OCI-LY1 (cell line): ENCODE measurements at regions not wholly inside any gene's neighbourhood (a gene's known extent, or its start where the extent isn't known, plus 50 kb on each side); places are given as distances from the start of the nearest gene placed in this dataset.

ENCODE experiments used
- H2AFZ ChIP-seq: fragments of 200-600 bp; sonication (generic), shearing (Covaris generic); 2 replicates; pipeline ENCODE4 v1.6.0; 2014; ENCODE audit warnings: antibody characterized with exemption, mild to moderate bottlenecking, low read length
- H3F3A ChIP-seq: fragments of 200-600 bp; sonication (generic), shearing (Covaris generic); 2 replicates; pipeline ENCODE4 v1.6.0; 2014; ENCODE audit warnings: mild to moderate bottlenecking, antibody characterized with exemption, low read length, moderate library complexity; ENCODE audit not compliant: insufficient read depth
- H3K27ac ChIP-seq: fragments of 200-600 bp; sonication (generic); 2 replicates; pipeline ENCODE4 v1.5.1; 2014; ENCODE audit warnings: low read length, mixed run types, mild to moderate bottlenecking, low read depth; ENCODE audit not compliant: poor library complexity, severe bottlenecking
- H3K27me3 ChIP-seq: fragments of 200-600 bp; sonication (generic); 2 replicates; pipeline ENCODE4 v1.6.0; 2014; ENCODE audit warnings: antibody characterized with exemption, mild to moderate bottlenecking, low read length, moderate library complexity; ENCODE audit not compliant: insufficient read depth
- H3K36me3 ChIP-seq: fragments of 200-600 bp; sonication (generic); 2 replicates; pipeline ENCODE4 v1.6.1; 2014; ENCODE audit warnings: mild to moderate bottlenecking, antibody characterized with exemption, low read length, moderate library complexity, mixed read lengths; ENCODE audit not compliant: insufficient read depth
- H3K4me1 ChIP-seq: fragments of 200-600 bp; sonication (generic); 2 replicates; pipeline ENCODE4 v1.5.1; 2014; ENCODE audit warnings: mild to moderate bottlenecking, low read length, moderate library complexity; ENCODE audit not compliant: insufficient read depth, severe bottlenecking
- H3K4me2 ChIP-seq: fragments of 200-600 bp; sonication (generic), shearing (Covaris generic); 2 replicates; pipeline ENCODE4 v1.6.1; 2014; ENCODE audit warnings: low read length
- H3K4me3 ChIP-seq: fragments of 200-600 bp; sonication (generic); 2 replicates; pipeline ENCODE4 v1.5.1; 2014; ENCODE audit warnings: low read length, low read depth, mild to moderate bottlenecking, mixed read lengths; ENCODE audit not compliant: poor library complexity, severe bottlenecking
- H3K79me2 ChIP-seq: fragments of 200-600 bp; shearing (Covaris generic); 2 replicates; pipeline ENCODE4 v1.6.1; 2016; ENCODE audit warnings: mixed run types, low read length, mixed read lengths; ENCODE audit not compliant: insufficient read depth
- H3K9ac ChIP-seq: fragments of 200-600 bp; sonication (generic), shearing (Covaris generic); 2 replicates; pipeline ENCODE4 v1.6.1; 2014; ENCODE audit warnings: mild to moderate bottlenecking, low read length, mixed read lengths
- H3K9me2 ChIP-seq: fragments of 200-600 bp; sonication (generic), shearing (Covaris generic); 2 replicates; pipeline ENCODE4 v1.6.1; 2014; ENCODE audit warnings: low read depth, mild to moderate bottlenecking, low read length, mixed read lengths
- H3K9me3 ChIP-seq: fragments of 200-600 bp; shearing (Covaris generic); 2 replicates; pipeline ENCODE4 v1.6.1; 2014; ENCODE audit warnings: low read length, mixed read lengths
- H4K20me1 ChIP-seq: fragments of 200-600 bp; sonication (generic), shearing (Covaris generic); 2 replicates; pipeline ENCODE4 v1.6.0; 2016; ENCODE audit warnings: mild to moderate bottlenecking, low read length; ENCODE audit not compliant: insufficient read depth
- EZH2 ChIP-seq: fragments of 200-600 bp; sonication (generic), shearing (Covaris generic); IDR thresholded peaks from 2 replicates; pipeline ENCODE4 v1.8.0; 2017; ENCODE audit warnings: borderline replicate concordance, mixed run types, mild to moderate bottlenecking, antibody characterized with exemption, low read length, moderate library complexity, mixed read lengths
- TF ChIP-seq, protein P1 (sequence below): fragments of 200-600 bp; sonication (generic), shearing (Covaris generic); IDR thresholded peaks from 2 replicates; pipeline ENCODE4 v1.5.1; 2017; ENCODE audit warnings: mild to moderate bottlenecking, antibody characterized with exemption, low read length, moderate library complexity, mixed read lengths

GRCh38 chr3:177484206-177484605, 286.9 kb upstream of the TBL1XR1 start:
- no peaks in the 10 kb centered on the region for H3K79me2 ChIP-seq
- H4K20me1 ChIP-seq, result no peaks in the 10 kb centered on the region
- no peak overlapping the region for H2AFZ ChIP-seq
- H3K27me3 ChIP-seq, result no peaks in the 10 kb centered on the region
- no peaks in the 10 kb centered on the region for H3K9me2 ChIP-seq
- H3K36me3 ChIP-seq, result no peaks in the 10 kb centered on the region
- no peak overlapping the region for H3K9ac ChIP-seq
- H3K4me2 ChIP-seq, result no peak overlapping the region
- no peak overlapping the region for H3K4me3 ChIP-seq
- H3K4me1 ChIP-seq, result no peaks in the 10 kb centered on the region
- no peak for TF ChIP-seq EZH2
- TF ChIP-seq, protein P1, sequence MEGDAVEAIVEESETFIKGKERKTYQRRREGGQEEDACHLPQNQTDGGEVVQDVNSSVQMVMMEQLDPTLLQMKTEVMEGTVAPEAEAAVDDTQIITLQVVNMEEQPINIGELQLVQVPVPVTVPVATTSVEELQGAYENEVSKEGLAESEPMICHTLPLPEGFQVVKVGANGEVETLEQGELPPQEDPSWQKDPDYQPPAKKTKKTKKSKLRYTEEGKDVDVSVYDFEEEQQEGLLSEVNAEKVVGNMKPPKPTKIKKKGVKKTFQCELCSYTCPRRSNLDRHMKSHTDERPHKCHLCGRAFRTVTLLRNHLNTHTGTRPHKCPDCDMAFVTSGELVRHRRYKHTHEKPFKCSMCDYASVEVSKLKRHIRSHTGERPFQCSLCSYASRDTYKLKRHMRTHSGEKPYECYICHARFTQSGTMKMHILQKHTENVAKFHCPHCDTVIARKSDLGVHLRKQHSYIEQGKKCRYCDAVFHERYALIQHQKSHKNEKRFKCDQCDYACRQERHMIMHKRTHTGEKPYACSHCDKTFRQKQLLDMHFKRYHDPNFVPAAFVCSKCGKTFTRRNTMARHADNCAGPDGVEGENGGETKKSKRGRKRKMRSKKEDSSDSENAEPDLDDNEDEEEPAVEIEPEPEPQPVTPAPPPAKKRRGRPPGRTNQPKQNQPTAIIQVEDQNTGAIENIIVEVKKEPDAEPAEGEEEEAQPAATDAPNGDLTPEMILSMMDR, result no peak
- no peak overlapping the region for H3K27ac ChIP-seq
- H3F3A ChIP-seq, result no peaks in the 10 kb centered on the region
- no peaks in the 10 kb centered on the region; the same call in 1 of the 2 replicates for H3K9me3 ChIP-seq

DNA sequence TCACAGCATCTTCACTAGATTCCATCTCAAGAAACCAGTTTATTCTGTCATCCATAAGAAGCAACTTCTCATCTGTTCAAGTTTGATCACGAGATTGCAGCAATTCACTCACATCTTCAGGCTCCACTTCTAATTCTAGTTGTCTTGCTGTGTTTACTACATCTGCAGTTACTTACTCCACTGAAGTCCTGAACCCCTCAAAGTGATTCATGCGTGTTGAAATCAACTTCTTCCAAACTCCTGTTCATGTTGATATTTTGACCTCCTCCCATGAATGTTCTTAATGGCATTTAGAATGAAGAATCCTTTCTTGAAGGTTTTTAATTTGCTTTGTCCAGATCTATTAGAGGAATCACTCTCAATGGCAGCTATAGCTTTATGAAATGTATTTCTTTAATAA, 287.6 kb upstream of the TBL1XR1 start:
- Histone ChIP-seq H3K27me3 (no peaks in the 10 kb centered on the region), H3K27ac (no peak overlapping the region), H3K4me3 (no peak overlapping the region), H3K36me3 (no peaks in the 10 kb centered on the region), H3K79me2 (no peaks in the 10 kb centered on the region), H3K9me2 (no peaks in the 10 kb centered on the region), H3K4me1 (no peaks in the 10 kb centered on the region), H3K4me2 (no peak overlapping the region), H2AFZ (no peak overlapping the region), H3K9ac (no peak overlapping the region), H3K9me3 (no peaks in the 10 kb centered on the region; the same call in 1 of the 2 replicates), H3F3A (no peaks in the 10 kb centered on the region), H4K20me1 (no peaks in the 10 kb centered on the region)
- no peak for TF ChIP-seq EZH2
- TF ChIP-seq, protein P1, result no peak

DNA sequence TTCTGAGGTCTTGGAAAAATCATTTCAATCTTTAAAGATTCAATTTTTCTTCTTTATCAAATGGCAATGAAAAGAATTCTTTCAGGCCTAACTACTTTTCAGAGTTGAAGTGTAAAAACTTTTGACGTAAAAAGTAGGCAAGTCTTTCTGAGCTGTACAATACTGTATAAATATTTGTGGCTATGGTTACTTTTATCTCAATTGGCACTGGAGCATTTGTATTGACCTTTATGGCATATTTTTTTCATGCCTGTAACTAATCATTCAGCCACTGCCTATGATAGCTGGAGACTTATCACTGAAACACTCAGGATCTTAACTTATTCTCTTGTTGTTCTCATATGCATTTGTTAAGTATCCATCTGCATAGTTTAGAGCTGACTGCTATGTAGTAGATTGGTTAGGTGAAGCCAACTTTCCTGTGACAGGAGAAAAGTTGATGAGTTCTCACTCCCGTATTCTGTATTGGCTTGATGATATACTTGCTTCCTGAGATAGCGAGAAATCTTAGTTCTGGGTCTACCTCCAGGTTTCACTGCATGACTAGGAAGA, 290.4 kb upstream of the TBL1XR1 start:
- Histone ChIP-seq H3K79me2 (no peaks in the 10 kb centered on the region), H2AFZ (no peak overlapping the region), H3K9ac (no peak overlapping the region), H3K4me2 (no peak overlapping the region), H3K4me3 (no peak overlapping the region), H3K27me3 (no peaks in the 10 kb centered on the region), H3K9me2 (no peaks in the 10 kb centered on the region), H3K4me1 (no peaks in the 10 kb centered on the region), H3K9me3 (no peaks in the 10 kb centered on the region; the same call in 1 of the 2 replicates), H3K27ac (no peak overlapping the region), H4K20me1 (no peaks in the 10 kb centered on the region), H3F3A (no peaks in the 10 kb centered on the region), H3K36me3 (no peaks in the 10 kb centered on the region)
- TF ChIP-seq EZH2, result no peak
- TF ChIP-seq, protein P1, result no peak
